IMR-90 (cell line): ENCODE measurements at regions not wholly inside any gene's neighbourhood (a gene's known extent, or its start where the extent isn't known, plus 50 kb on each side); places are given as distances from the start of the nearest gene placed in this dataset.

ENCODE experiments used
- ATAC-seq: fragments of 200-7000 bp; cut with Tn5 transposase; 2 replicates; pipeline ENCODE4 v1.9.1; 2020; ENCODE audit warnings: low read depth, mild to moderate bottlenecking, moderate library complexity
- BruUV-seq: library from RNA; stranded (reverse); fragments of 400-500 nt; replicated peaks from 2 replicates; lab custom pipeline; 2021; lab: Mats Ljungman, UMichigan
- CTCF ChIA-PET: fragments of 300-600 bp; formaldehyde crosslinking; extraction: SDS; loops from one replicate; lab custom pipeline; 2021; ENCODE audit warnings: antibody characterized with exemption; lab: Yijun Ruan, JAX
- POLR2A ChIA-PET: fragments of 300-600 bp; sonication (Branson Sonifier 250); formaldehyde crosslinking; loops from one replicate; lab custom pipeline; 2022; ENCODE audit warnings: antibody characterized with exemption; ENCODE audit not compliant: unreplicated experiment; lab: Charles Lee
- DNase-seq: peaks from one replicate; pipeline ENCODE4 v3.0.0; 2013
- H2AFZ ChIP-seq: replicated peaks from 2 replicates; pipeline ENCODE3; 2013; ENCODE audit warnings: low read length, mild to moderate bottlenecking; ENCODE audit not compliant: poor library complexity
- H2AK5ac ChIP-seq: 2 replicates; pipeline ENCODE4 v1.6.1; 2013; ENCODE audit warnings: low read depth, low read length, inconsistent platforms
- H2AK9ac ChIP-seq: replicated peaks from 2 replicates; pipeline ENCODE3; 2013; ENCODE audit warnings: mild to moderate bottlenecking, low read depth, low read length, moderate library complexity; ENCODE audit not compliant: poor library complexity
- H2BK120ac ChIP-seq: 2 replicates; pipeline ENCODE4 v1.6.1; 2013; ENCODE audit warnings: low read depth, low read length, inconsistent platforms
- H2BK15ac ChIP-seq: 3 replicates; pipeline ENCODE4 v1.6.1; 2013; ENCODE audit warnings: low read depth, low read length, inconsistent platforms
- H2BK20ac ChIP-seq: 2 replicates; pipeline ENCODE4 v1.6.1; 2013; ENCODE audit warnings: low read depth, mild to moderate bottlenecking, inconsistent platforms, low read length, moderate library complexity
- H2BK5ac ChIP-seq: 2 replicates; pipeline ENCODE4 v1.6.1; 2013; ENCODE audit warnings: mild to moderate bottlenecking, low read depth, low read length, inconsistent platforms; ENCODE audit not compliant: poor library complexity, severe bottlenecking
- H3K14ac ChIP-seq: replicated peaks from 2 replicates; pipeline ENCODE4 v1.6.1; 2013; ENCODE audit warnings: low read depth, low read length, inconsistent platforms
- H3K18ac ChIP-seq: 2 replicates; pipeline ENCODE4 v1.6.1; 2013; ENCODE audit warnings: low read depth, low read length, control low read depth
- H3K23ac ChIP-seq: 2 replicates; pipeline ENCODE4 v1.6.1; 2013; ENCODE audit warnings: low read depth, low read length, inconsistent platforms
- H3K27ac ChIP-seq: 2 replicates; pipeline ENCODE4 v1.5.1; 2013; ENCODE audit warnings: mild to moderate bottlenecking, control low read depth, low read length; ENCODE audit not compliant: insufficient read depth
- H3K27me3 ChIP-seq: 2 replicates; pipeline ENCODE4 v1.6.1; 2013; ENCODE audit warnings: low read length; ENCODE audit not compliant: control insufficient read depth, insufficient read depth
- H3K36me3 ChIP-seq: 2 replicates; pipeline ENCODE4 v1.6.1; 2013; ENCODE audit warnings: low read length, mixed read lengths; ENCODE audit not compliant: control insufficient read depth, insufficient read depth
- H3K4ac ChIP-seq: 2 replicates; pipeline ENCODE4 v1.6.1; 2013; ENCODE audit warnings: low read depth, low read length, inconsistent platforms
- H3K4me1 ChIP-seq: 2 replicates; pipeline ENCODE4 v1.6.1; 2013; ENCODE audit warnings: low read length, mixed read lengths; ENCODE audit not compliant: control insufficient read depth, insufficient read depth
- H3K4me2 ChIP-seq: 2 replicates; pipeline ENCODE4 v1.6.1; 2013; ENCODE audit warnings: low read depth, mild to moderate bottlenecking, control low read depth, low read length, moderate library complexity
- H3K4me3 ChIP-seq: 2 replicates; pipeline ENCODE4 v1.5.1; 2013; ENCODE audit warnings: low read depth, mild to moderate bottlenecking, control low read depth, low read length, moderate library complexity; ENCODE audit not compliant: insufficient read depth
- H3K56ac ChIP-seq: 2 replicates; pipeline ENCODE4 v1.6.1; 2013; ENCODE audit warnings: low read length, inconsistent platforms; ENCODE audit not compliant: insufficient read depth; ENCODE audit errors: extremely low read depth
- H3K79me1 ChIP-seq, 2 experiments: 2 replicates each; pipeline ENCODE4 v1.6.1; 2013; ENCODE audit warnings: low read length in 2 of 2, inconsistent platforms in 1 of 2, low read depth in 1 of 2
- H3K9ac ChIP-seq: 2 replicates; pipeline ENCODE4 v1.6.1; 2013; ENCODE audit warnings: low read depth, low read length, control low read depth
- H3K9me1 ChIP-seq: 2 replicates; pipeline ENCODE4 v1.6.1; 2013; ENCODE audit warnings: low read length, inconsistent platforms; ENCODE audit not compliant: insufficient read depth
- H3K9me3 ChIP-seq: 2 replicates; pipeline ENCODE4 v1.6.1; 2013; ENCODE audit warnings: low read length; ENCODE audit not compliant: control insufficient read depth, insufficient read depth
- H4K20me1 ChIP-seq: 2 replicates; pipeline ENCODE4 v1.6.1; 2013; ENCODE audit warnings: low read length, inconsistent platforms; ENCODE audit not compliant: insufficient read depth
- H4K5ac ChIP-seq: 2 replicates; pipeline ENCODE4 v1.6.1; 2013; ENCODE audit warnings: mild to moderate bottlenecking, low read depth, low read length, control low read depth
- H4K8ac ChIP-seq, 2 experiments: 2 replicates each; pipeline ENCODE4 v1.6.1; 2013; ENCODE audit warnings: low read depth in 2 of 2, low read length in 2 of 2, control low read depth in 1 of 2, inconsistent platforms in 1 of 2
- H4K91ac ChIP-seq: 2 replicates; pipeline ENCODE4 v1.6.1; 2013; ENCODE audit warnings: low read depth, low read length, inconsistent platforms; ENCODE audit not compliant: insufficient read depth
- BHLHE40 ChIP-seq: fragments of 150-350 bp; IDR thresholded peaks from 2 replicates; pipeline ENCODE4 v1.6.1; 2016; ENCODE audit warnings: mild to moderate bottlenecking, low read depth, low read length
- CEBPB ChIP-seq: IDR thresholded peaks from 2 replicates; pipeline ENCODE4 v1.6.1; 2012; ENCODE audit warnings: low read depth, low read length, improper control_type of control experiment
- CHD1 ChIP-seq: IDR thresholded peaks from 2 replicates; pipeline ENCODE4 v1.6.1; 2012; ENCODE audit warnings: low read depth, low read length, improper control_type of control experiment
- FOS ChIP-seq: fragments of 150-350 bp; IDR thresholded peaks from 2 replicates; pipeline ENCODE4 v1.6.1; 2016; ENCODE audit warnings: low read depth, low read length
- MAFK ChIP-seq: IDR thresholded peaks from 2 replicates; pipeline ENCODE4 v1.6.1; 2012; ENCODE audit warnings: low read depth, low read length, improper control_type of control experiment
- MAZ ChIP-seq: IDR thresholded peaks from 2 replicates; pipeline ENCODE4 v1.6.1; 2012; ENCODE audit warnings: low read depth, mild to moderate bottlenecking, low read length, improper control_type of control experiment, moderate library complexity, borderline replicate concordance
- MXI1 ChIP-seq: IDR thresholded peaks from 2 replicates; pipeline ENCODE4 v1.6.1; 2012; ENCODE audit warnings: low read depth, mild to moderate bottlenecking, low read length, moderate library complexity, borderline replicate concordance
- NFE2L2 ChIP-seq: fragments of 150-350 bp; IDR thresholded peaks from 2 replicates; pipeline ENCODE4 v1.6.1; 2016; ENCODE audit warnings: low read depth, mild to moderate bottlenecking, low read length
- POLR2A ChIP-seq: IDR thresholded peaks from 2 replicates; pipeline ENCODE4 v1.6.1; 2012; ENCODE audit warnings: mild to moderate bottlenecking, low read depth, low read length
- RAD21 ChIP-seq: IDR thresholded peaks from 2 replicates; pipeline ENCODE4 v1.6.1; 2012; ENCODE audit warnings: low read length, improper control_type of control experiment
- RCOR1 ChIP-seq: IDR thresholded peaks from 2 replicates; pipeline ENCODE4 v1.6.1; 2012; ENCODE audit warnings: mild to moderate bottlenecking, low read length, improper control_type of control experiment; ENCODE audit not compliant: insufficient replicate concordance
- RFX5 ChIP-seq: IDR thresholded peaks from 2 replicates; pipeline ENCODE4 v1.8.0; 2012; ENCODE audit warnings: low read depth, mild to moderate bottlenecking, low read length, moderate library complexity
- SMC3 ChIP-seq: fragments of 150-350 bp; IDR thresholded peaks from 2 replicates; pipeline ENCODE4 v1.6.1; 2016; ENCODE audit warnings: low read depth, mild to moderate bottlenecking, antibody characterized with exemption, low read length, moderate library complexity
- WGBS, 2 experiments: methylation state at CpG; one replicate each; pipeline versions ENCODE4 v1.1.5 to v1.1.7; 2013; ENCODE audit warnings: missing lambda C conversion rate in 2 of 2; ENCODE audit not compliant: insufficient read length in 1 of 2; ENCODE audit errors: extremely low coverage in 2 of 2; 5-methylcytosine and 5-hydroxymethylcytosine counted together
- dilution Hi-C: fragments of 300-500 bp; cut with HindIII; formaldehyde crosslinking; loops from one replicate; pipeline ENCODE4 v1.14.3; 2018; ENCODE audit warnings: low sequenced_read_pairs; ENCODE audit not compliant: unreplicated experiment
- in situ Hi-C: fragments of 300-500 bp; cut with MboI; formaldehyde crosslinking; loops from 3 replicates; pipeline ENCODE4 v1.14.3; 2019; ENCODE audit warnings: low sequenced_read_pairs, inconsistent platforms, mixed read lengths
- intact Hi-C: fragments of 100-400 bp; cut with micrococcal nuclease; formaldehyde crosslinking; loops from 2 replicates; pipeline ENCODE4 v1.10.0; 2022
- TF ChIP-seq, protein P1 (sequence below): fragments of 150-350 bp; IDR thresholded peaks from 2 replicates; pipeline ENCODE4 v1.6.1; 2017; ENCODE audit warnings: mild to moderate bottlenecking, antibody characterized with exemption, low read length, low read depth
- TF ChIP-seq, protein P2 (sequence below): fragments of 150-350 bp; IDR thresholded peaks from 2 replicates; pipeline ENCODE4 v1.6.1; 2016; ENCODE audit warnings: low read depth, mild to moderate bottlenecking, low read length, moderate library complexity, borderline replicate concordance
- TF ChIP-seq, protein P3 (sequence below): conservative IDR thresholded peaks from 2 replicates; pipeline ENCODE4 v1.5.1; 2012; ENCODE audit warnings: mild to moderate bottlenecking, low read depth, low read length, improper control_type of control experiment

DNA sequence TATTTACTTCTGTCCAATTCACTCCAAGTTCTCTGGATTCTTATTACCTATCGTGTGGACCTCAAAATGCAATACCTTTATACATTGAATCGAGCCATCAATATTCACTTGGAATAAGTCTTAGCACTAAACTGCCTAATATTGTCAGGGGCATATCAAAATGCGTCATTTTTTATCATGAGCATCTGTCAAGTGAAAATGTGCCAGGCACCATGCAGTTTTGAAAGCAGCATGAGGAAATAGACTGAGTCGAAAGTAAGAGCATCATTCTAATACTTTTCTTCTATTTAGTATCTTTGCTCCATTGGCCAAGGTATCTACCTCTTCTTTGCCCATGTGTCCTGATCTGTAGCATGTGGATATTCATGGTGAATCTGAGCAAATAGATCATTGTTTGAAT, 1193.4 kb downstream of the CDH11 start:
- no peak overlapping the region for H3K4me3 ChIP-seq
- H2BK5ac ChIP-seq = no peak overlapping the region
- dilution Hi-C loops = no loop called here
- no peaks in the 10 kb centered on the region for H3K79me1 ChIP-seq
- H3K14ac ChIP-seq = no peak overlapping the region
- no peaks in the 10 kb centered on the region for H3K9me1 ChIP-seq
- no peaks in the 10 kb centered on the region for H3K36me3 ChIP-seq
- H3K9ac ChIP-seq = no peak overlapping the region
- WGBS, 2 experiments = 27% methylated on average over 2 of the region's 4 CpGs; no CpG with 5 or more reads in 1 of the 2 experiments
- H2BK15ac ChIP-seq = no peak overlapping the region
- ChIA-PET CTCF (no interaction called here), POLR2A (no interaction called here)
- H3K27me3 ChIP-seq = no peaks in the 10 kb centered on the region
- H3K4ac ChIP-seq = no peak overlapping the region
- H2AK5ac ChIP-seq = no peak overlapping the region
- H3K9me3 ChIP-seq = no peaks in the 10 kb centered on the region
- H4K91ac ChIP-seq = no peak overlapping the region
- H3K4me2 ChIP-seq = no peak overlapping the region
- no peak overlapping the region for H2BK120ac ChIP-seq
- DNase-seq (no peak), ATAC-seq (no peak)
- BruUV-seq = no TSS peak
- no peaks in the 10 kb centered on the region for H3K4me1 ChIP-seq
- in situ Hi-C loops = no loop called here
- H3K23ac ChIP-seq = no peak overlapping the region
- intact Hi-C loops = no loop called here
- no peak overlapping the region for H3K18ac ChIP-seq
- H4K5ac ChIP-seq = no peak overlapping the region
- H2AFZ ChIP-seq = no peak overlapping the region
- no peak overlapping the region for H2BK20ac ChIP-seq
- H4K8ac ChIP-seq = no peak overlapping the region
- no peak overlapping the region for H2AK9ac ChIP-seq
- TF ChIP-seq MXI1 (no peak), POLR2A (no peak), RCOR1 (no peak), RAD21 (no peak), FOS (no peak), MAFK (no peak), CEBPB (no peak), MAZ (no peak), RFX5 (no peak), CHD1 (no peak), SMC3 (no peak), BHLHE40 (no peak), NFE2L2 (no peak)
- TF ChIP-seq, protein P1, sequence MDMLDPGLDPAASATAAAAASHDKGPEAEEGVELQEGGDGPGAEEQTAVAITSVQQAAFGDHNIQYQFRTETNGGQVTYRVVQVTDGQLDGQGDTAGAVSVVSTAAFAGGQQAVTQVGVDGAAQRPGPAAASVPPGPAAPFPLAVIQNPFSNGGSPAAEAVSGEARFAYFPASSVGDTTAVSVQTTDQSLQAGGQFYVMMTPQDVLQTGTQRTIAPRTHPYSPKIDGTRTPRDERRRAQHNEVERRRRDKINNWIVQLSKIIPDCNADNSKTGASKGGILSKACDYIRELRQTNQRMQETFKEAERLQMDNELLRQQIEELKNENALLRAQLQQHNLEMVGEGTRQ = no peak
- TF ChIP-seq, protein P2, sequence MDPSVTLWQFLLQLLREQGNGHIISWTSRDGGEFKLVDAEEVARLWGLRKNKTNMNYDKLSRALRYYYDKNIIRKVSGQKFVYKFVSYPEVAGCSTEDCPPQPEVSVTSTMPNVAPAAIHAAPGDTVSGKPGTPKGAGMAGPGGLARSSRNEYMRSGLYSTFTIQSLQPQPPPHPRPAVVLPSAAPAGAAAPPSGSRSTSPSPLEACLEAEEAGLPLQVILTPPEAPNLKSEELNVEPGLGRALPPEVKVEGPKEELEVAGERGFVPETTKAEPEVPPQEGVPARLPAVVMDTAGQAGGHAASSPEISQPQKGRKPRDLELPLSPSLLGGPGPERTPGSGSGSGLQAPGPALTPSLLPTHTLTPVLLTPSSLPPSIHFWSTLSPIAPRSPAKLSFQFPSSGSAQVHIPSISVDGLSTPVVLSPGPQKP = no peak
- TF ChIP-seq, protein P3, sequence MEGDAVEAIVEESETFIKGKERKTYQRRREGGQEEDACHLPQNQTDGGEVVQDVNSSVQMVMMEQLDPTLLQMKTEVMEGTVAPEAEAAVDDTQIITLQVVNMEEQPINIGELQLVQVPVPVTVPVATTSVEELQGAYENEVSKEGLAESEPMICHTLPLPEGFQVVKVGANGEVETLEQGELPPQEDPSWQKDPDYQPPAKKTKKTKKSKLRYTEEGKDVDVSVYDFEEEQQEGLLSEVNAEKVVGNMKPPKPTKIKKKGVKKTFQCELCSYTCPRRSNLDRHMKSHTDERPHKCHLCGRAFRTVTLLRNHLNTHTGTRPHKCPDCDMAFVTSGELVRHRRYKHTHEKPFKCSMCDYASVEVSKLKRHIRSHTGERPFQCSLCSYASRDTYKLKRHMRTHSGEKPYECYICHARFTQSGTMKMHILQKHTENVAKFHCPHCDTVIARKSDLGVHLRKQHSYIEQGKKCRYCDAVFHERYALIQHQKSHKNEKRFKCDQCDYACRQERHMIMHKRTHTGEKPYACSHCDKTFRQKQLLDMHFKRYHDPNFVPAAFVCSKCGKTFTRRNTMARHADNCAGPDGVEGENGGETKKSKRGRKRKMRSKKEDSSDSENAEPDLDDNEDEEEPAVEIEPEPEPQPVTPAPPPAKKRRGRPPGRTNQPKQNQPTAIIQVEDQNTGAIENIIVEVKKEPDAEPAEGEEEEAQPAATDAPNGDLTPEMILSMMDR = no peak
- H3K27ac ChIP-seq = no peak overlapping the region
- no peak overlapping the region for H3K56ac ChIP-seq
- no peaks in the 10 kb centered on the region for H4K20me1 ChIP-seq
